Astrocyte (in vitro differentiated cells and primary cell): ENCODE measurements at regions not wholly inside any gene's neighbourhood (a gene's known extent, or its start where the extent isn't known, plus 50 kb on each side); places are given as distances from the start of the nearest gene placed in this dataset.

Experiments
- DNase-seq: peaks from one replicate; pipeline ENCODE4 v3.0.0-alpha.2; 2010; ENCODE audit warnings: low read depth
- FAIRE-seq: peaks from 2 replicates; lab custom pipeline; 2011; peaks lifted over from hg19 to GRCh38; lab: Jason Lieb, UNC
- H2AFZ ChIP-seq: 2 replicates; pipeline ENCODE4 v1.6.0; 2012; ENCODE audit warnings: low read depth, low read length, inconsistent platforms
- H3K27ac ChIP-seq: 2 replicates; pipeline ENCODE4 v1.5.1; 2011; ENCODE audit warnings: low read depth, low read length, inconsistent platforms
- H3K27me3 ChIP-seq: 2 replicates; pipeline ENCODE4 v1.6.0; 2011; ENCODE audit warnings: low read length, inconsistent platforms; ENCODE audit not compliant: insufficient read depth
- H3K36me3 ChIP-seq: 2 replicates; pipeline ENCODE4 v1.5.1; 2011; ENCODE audit warnings: low read length, inconsistent platforms; ENCODE audit not compliant: insufficient read depth
- H3K4me1 ChIP-seq: 2 replicates; pipeline ENCODE4 v1.5.1; 2011; ENCODE audit warnings: low read length, inconsistent platforms; ENCODE audit not compliant: insufficient read depth
- H3K4me2 ChIP-seq: 2 replicates; pipeline ENCODE4 v1.6.0; 2012; ENCODE audit warnings: low read length, inconsistent platforms
- H3K4me3 ChIP-seq: 2 replicates; pipeline ENCODE4 v1.5.1; 2011; ENCODE audit warnings: low read depth, mild to moderate bottlenecking, low read length, inconsistent platforms; ENCODE audit not compliant: insufficient read depth
- H3K79me2 ChIP-seq: 2 replicates; pipeline ENCODE4 v1.6.0; 2012; ENCODE audit warnings: mild to moderate bottlenecking, low read length, inconsistent platforms; ENCODE audit not compliant: insufficient read depth
- H3K9ac ChIP-seq: 2 replicates; pipeline ENCODE4 v1.6.0; 2012; ENCODE audit warnings: mild to moderate bottlenecking, low read length, inconsistent platforms
- H3K9me3 ChIP-seq: 2 replicates; pipeline ENCODE4 v1.5.1; 2012; ENCODE audit warnings: low read depth, mild to moderate bottlenecking, low read length, inconsistent platforms; ENCODE audit not compliant: insufficient read depth
- H4K20me1 ChIP-seq: 2 replicates; pipeline ENCODE4 v1.6.0; 2012; ENCODE audit warnings: low read length, inconsistent platforms; ENCODE audit not compliant: insufficient read depth
- H3K27ac Mint-ChIP-seq: one replicate; pipeline ENCODE4 v1.8.0; 2021; ENCODE audit warnings: mild to moderate bottlenecking, mixed read lengths; ENCODE audit not compliant: unreplicated experiment
- H3K27me3 Mint-ChIP-seq: one replicate; pipeline ENCODE4 v1.8.0; 2021; ENCODE audit warnings: low read depth, mixed read lengths; ENCODE audit not compliant: unreplicated experiment
- H3K36me3 Mint-ChIP-seq: one replicate; pipeline ENCODE4 v1.8.0; 2021; ENCODE audit warnings: low read depth, mixed read lengths; ENCODE audit not compliant: unreplicated experiment
- H3K4me1 Mint-ChIP-seq: one replicate; pipeline ENCODE4 v1.8.0; 2021; ENCODE audit warnings: low read depth, mixed read lengths; ENCODE audit not compliant: unreplicated experiment
- H3K4me3 Mint-ChIP-seq: one replicate; pipeline ENCODE4 v1.8.0; 2021; ENCODE audit warnings: mild to moderate bottlenecking, moderate library complexity, mixed read lengths; ENCODE audit not compliant: unreplicated experiment
- H3K9me3 Mint-ChIP-seq: one replicate; pipeline ENCODE4 v1.8.0; 2021; ENCODE audit warnings: mild to moderate bottlenecking, mixed read lengths; ENCODE audit not compliant: unreplicated experiment
- EZH2 ChIP-seq: IDR thresholded peaks from 2 replicates; pipeline ENCODE4 v1.6.1; 2012; ENCODE audit warnings: mild to moderate bottlenecking, low read length, inconsistent platforms; ENCODE audit not compliant: insufficient read depth
- TF ChIP-seq, protein P1 (sequence below): IDR thresholded peaks from 2 replicates; pipeline ENCODE4 v1.5.1; 2011; ENCODE audit warnings: low read depth, mild to moderate bottlenecking, inconsistent platforms, low read length, moderate library complexity; ENCODE audit not compliant: insufficient read depth

- H3K9me3 Mint-ChIP-seq, result no peaks in the 10 kb centered on the region
- Histone ChIP-seq H3K4me3 (no peak overlapping the region), H3K4me2 (no peak overlapping the region), H3K27me3 (no peaks in the 10 kb centered on the region), H3K4me1 (no peaks in the 10 kb centered on the region), H3K9me3 (no peaks in the 10 kb centered on the region), H3K79me2 (no peaks in the 10 kb centered on the region), H3K36me3 (no peaks in the 10 kb centered on the region), H2AFZ (no peak overlapping the region), H3K27ac (no peak overlapping the region), H4K20me1 (no peaks in the 10 kb centered on the region), H3K9ac (no peak overlapping the region)
- no peaks in the 10 kb centered on the region for H3K36me3 Mint-ChIP-seq
- H3K4me1 Mint-ChIP-seq, result peaks cover 8% of the 10 kb centered on the region
- H3K27me3 Mint-ChIP-seq, result no peaks in the 10 kb centered on the region
- no peak overlapping the region for H3K4me3 Mint-ChIP-seq
- DNase-seq, result no peak
- no peak overlapping the region for H3K27ac Mint-ChIP-seq
- FAIRE-seq, result no peak
- no peak for TF ChIP-seq EZH2
- TF ChIP-seq, protein P1, sequence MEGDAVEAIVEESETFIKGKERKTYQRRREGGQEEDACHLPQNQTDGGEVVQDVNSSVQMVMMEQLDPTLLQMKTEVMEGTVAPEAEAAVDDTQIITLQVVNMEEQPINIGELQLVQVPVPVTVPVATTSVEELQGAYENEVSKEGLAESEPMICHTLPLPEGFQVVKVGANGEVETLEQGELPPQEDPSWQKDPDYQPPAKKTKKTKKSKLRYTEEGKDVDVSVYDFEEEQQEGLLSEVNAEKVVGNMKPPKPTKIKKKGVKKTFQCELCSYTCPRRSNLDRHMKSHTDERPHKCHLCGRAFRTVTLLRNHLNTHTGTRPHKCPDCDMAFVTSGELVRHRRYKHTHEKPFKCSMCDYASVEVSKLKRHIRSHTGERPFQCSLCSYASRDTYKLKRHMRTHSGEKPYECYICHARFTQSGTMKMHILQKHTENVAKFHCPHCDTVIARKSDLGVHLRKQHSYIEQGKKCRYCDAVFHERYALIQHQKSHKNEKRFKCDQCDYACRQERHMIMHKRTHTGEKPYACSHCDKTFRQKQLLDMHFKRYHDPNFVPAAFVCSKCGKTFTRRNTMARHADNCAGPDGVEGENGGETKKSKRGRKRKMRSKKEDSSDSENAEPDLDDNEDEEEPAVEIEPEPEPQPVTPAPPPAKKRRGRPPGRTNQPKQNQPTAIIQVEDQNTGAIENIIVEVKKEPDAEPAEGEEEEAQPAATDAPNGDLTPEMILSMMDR, result no peak
Observed at GRCh38 chrX:7704205-7704604, 138.8 kb upstream of the VCX start.

DNA sequence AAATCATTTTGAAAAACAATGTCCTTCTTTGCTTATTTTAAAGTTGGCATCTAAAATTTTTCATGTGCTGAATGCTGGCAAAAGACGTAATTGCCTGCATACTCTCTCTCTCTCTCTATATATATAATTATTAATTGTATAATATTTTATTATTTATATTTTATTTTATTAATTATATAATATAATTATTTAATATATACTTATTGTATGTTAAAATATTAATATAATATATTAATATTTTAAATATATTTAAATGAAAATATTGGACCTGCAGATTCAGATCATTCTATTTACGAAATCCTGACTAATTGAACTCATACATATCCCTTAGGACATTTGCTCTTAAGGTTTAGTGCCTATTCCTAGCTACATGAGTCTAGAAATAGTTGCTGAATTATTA, 144.7 kb upstream of the VCX start:
- no peaks in the 10 kb centered on the region for H3K27me3 ChIP-seq
- H3K36me3 ChIP-seq, result no peaks in the 10 kb centered on the region
- H3K9me3 ChIP-seq, result no peaks in the 10 kb centered on the region
- no peak overlapping the region for H3K4me3 Mint-ChIP-seq
- no peaks in the 10 kb centered on the region for H4K20me1 ChIP-seq
- no peak overlapping the region for H3K4me3 ChIP-seq
- no peak overlapping the region for H3K27ac Mint-ChIP-seq
- TF ChIP-seq, protein P1, result no peak
- TF ChIP-seq EZH2, result no peak
- DNase-seq, result no peak
- H3K79me2 ChIP-seq, result no peaks in the 10 kb centered on the region
- H3K27ac ChIP-seq, result no peak overlapping the region
- FAIRE-seq, result no peak
- no peaks in the 10 kb centered on the region for H3K4me1 ChIP-seq
- no peak overlapping the region for H3K9ac ChIP-seq
- H3K4me2 ChIP-seq, result no peak overlapping the region
- H3K9me3 Mint-ChIP-seq, result no peaks in the 10 kb centered on the region
- H3K4me1 Mint-ChIP-seq, result peaks cover 4% of the 10 kb centered on the region
- H2AFZ ChIP-seq, result no peak overlapping the region
- H3K27me3 Mint-ChIP-seq, result no peaks in the 10 kb centered on the region
- no peaks in the 10 kb centered on the region for H3K36me3 Mint-ChIP-seq

GRCh38 chrX:7690842-7691241, 152.1 kb upstream of the VCX start:
- H3K4me2 ChIP-seq, result no peak overlapping the region
- Mint-ChIP-seq H3K36me3 (no peaks in the 10 kb centered on the region), H3K27ac (peak overlapping the region; percentile 26), H3K27me3 (no peaks in the 10 kb centered on the region), H3K4me3 (no peak overlapping the region), H3K9me3 (no peaks in the 10 kb centered on the region), H3K4me1 (peaks cover 7% of the 10 kb centered on the region)
- H3K9me3 ChIP-seq, result no peaks in the 10 kb centered on the region
- H2AFZ ChIP-seq, result no peak overlapping the region
- H3K36me3 ChIP-seq, result no peaks in the 10 kb centered on the region
- no peaks in the 10 kb centered on the region for H3K27me3 ChIP-seq
- H3K4me3 ChIP-seq, result no peak overlapping the region
- FAIRE-seq, result no peak
- no peaks in the 10 kb centered on the region for H3K79me2 ChIP-seq
- TF ChIP-seq, protein P1, result no peak
- TF ChIP-seq EZH2, result no peak
- DNase-seq, result no peak
- H4K20me1 ChIP-seq, result no peaks in the 10 kb centered on the region
- no peaks in the 10 kb centered on the region for H3K4me1 ChIP-seq
- H3K27ac ChIP-seq, result no peak overlapping the region
- no peak overlapping the region for H3K9ac ChIP-seq
